OCI-LY7 (cell line): ENCODE measurements at regions not wholly inside any gene's neighbourhood (a gene's known extent, or its start where the extent isn't known, plus 50 kb on each side); places are given as distances from the start of the nearest gene placed in this dataset.

ENCODE experiments used
- BruUV-seq: library from RNA; stranded (reverse); fragments of 400-500 nt; replicated peaks from 2 replicates; lab custom pipeline; 2021; lab: Mats Ljungman, UMichigan
- CTCF ChIA-PET: fragments of 300-600 bp; sonication (Branson Sonifier 250); formaldehyde crosslinking; loops from one replicate; lab custom pipeline; 2022; ENCODE audit warnings: antibody characterized with exemption; ENCODE audit not compliant: unreplicated experiment; lab: Charles Lee
- POLR2A ChIA-PET: fragments of 300-600 bp; sonication (Branson Sonifier 250); formaldehyde crosslinking; loops from one replicate; lab custom pipeline; 2022; ENCODE audit warnings: antibody characterized with exemption; lab: Charles Lee
- DNase-seq: peaks from one replicate; pipeline ENCODE4 v3.0.0-alpha.2; 2015; ENCODE audit warnings: low spot score
- H2AFZ ChIP-seq: fragments of 200-600 bp; sonication (generic), shearing (Covaris generic); 2 replicates; pipeline ENCODE4 v1.6.1; 2014; ENCODE audit warnings: mild to moderate bottlenecking, antibody characterized with exemption, low read length, moderate library complexity
- H3K27ac ChIP-seq: fragments of 200-600 bp; sonication (generic); 2 replicates; pipeline ENCODE4 v1.5.1; 2014; ENCODE audit warnings: mixed run types, low read depth, mild to moderate bottlenecking, moderate library complexity, low read length, inconsistent platforms; ENCODE audit not compliant: poor library complexity, severe bottlenecking
- H3K36me3 ChIP-seq: fragments of 200-600 bp; sonication (generic); 2 replicates; pipeline ENCODE4 v1.6.1; 2014; ENCODE audit warnings: mild to moderate bottlenecking, antibody characterized with exemption, low read length, moderate library complexity, mixed read lengths; ENCODE audit not compliant: insufficient read depth
- H3K4me1 ChIP-seq: fragments of 200-600 bp; sonication (generic); 2 replicates; pipeline ENCODE4 v1.5.1; 2014; ENCODE audit warnings: mild to moderate bottlenecking, low read length; ENCODE audit not compliant: insufficient read depth, poor library complexity, severe bottlenecking
- H3K4me2 ChIP-seq: fragments of 200-600 bp; sonication (generic); 2 replicates; pipeline ENCODE4 v1.6.1; 2014; ENCODE audit warnings: mild to moderate bottlenecking, low read length
- H3K4me3 ChIP-seq: fragments of 200-600 bp; sonication (generic); 2 replicates; pipeline ENCODE4 v1.5.1; 2014; ENCODE audit warnings: mild to moderate bottlenecking, low read depth, low read length; ENCODE audit not compliant: poor library complexity, severe bottlenecking
- H3K79me2 ChIP-seq: fragments of 200-600 bp; sonication (generic); 2 replicates; pipeline ENCODE4 v1.6.1; 2016; ENCODE audit warnings: low read depth, mild to moderate bottlenecking, low read length, moderate library complexity, mixed read lengths; ENCODE audit not compliant: insufficient read depth
- H3K9me2 ChIP-seq: fragments of 200-600 bp; sonication (generic); 2 replicates; pipeline ENCODE4 v1.6.1; 2016; ENCODE audit warnings: mild to moderate bottlenecking, low read length, mixed read lengths; ENCODE audit not compliant: insufficient read depth
- H3K9me3 ChIP-seq: fragments of 200-600 bp; sonication (generic); 2 replicates; pipeline ENCODE4 v1.6.1; 2014; ENCODE audit warnings: mild to moderate bottlenecking, mixed run types, low read length, mixed read lengths
- H4K20me1 ChIP-seq: fragments of 200-600 bp; sonication (generic); 2 replicates; pipeline ENCODE4 v1.6.1; 2014; ENCODE audit warnings: mild to moderate bottlenecking, antibody characterized with exemption, low read length, moderate library complexity, mixed read lengths; ENCODE audit not compliant: insufficient read depth
- EZH2phosphoT487 ChIP-seq: fragments of 200-600 bp; sonication (generic); IDR thresholded peaks from 2 replicates; pipeline ENCODE4 v1.6.1; 2018; ENCODE audit warnings: low read depth, borderline replicate concordance, mild to moderate bottlenecking, mixed run types, antibody characterized with exemption, low read length, moderate library complexity, mixed read lengths
- intact Hi-C: fragments of 100-400 bp; cut with micrococcal nuclease; formaldehyde crosslinking; loops from one replicate; pipeline ENCODE4 v1.10.0; 2022; ENCODE audit not compliant: unreplicated experiment
- TF ChIP-seq, protein P1 (sequence below): fragments of 200-600 bp; sonication (generic); conservative IDR thresholded peaks from 2 replicates; pipeline ENCODE4 v1.5.1; 2014; ENCODE audit warnings: mild to moderate bottlenecking, antibody characterized with exemption, low read length, moderate library complexity, mixed read lengths

DNA sequence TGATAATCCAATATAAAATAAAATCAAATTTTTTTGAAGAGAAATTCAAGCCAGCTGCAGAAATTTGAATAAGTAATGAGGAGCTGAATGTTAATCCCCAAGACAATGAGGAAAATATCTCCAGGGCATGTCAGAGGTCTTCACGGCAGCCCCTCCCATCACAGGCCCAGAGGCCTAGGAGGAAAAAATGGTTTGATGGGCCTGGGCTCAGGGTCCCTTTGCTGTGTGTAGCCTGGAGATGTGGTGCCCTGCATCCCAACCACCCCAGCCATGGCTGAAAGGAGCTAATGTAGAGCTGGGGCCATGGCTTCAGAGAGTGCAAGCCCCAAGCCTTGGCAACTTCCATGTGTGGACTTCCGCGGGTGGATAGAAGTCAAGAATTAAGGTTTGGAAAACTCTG is 618.3 kb downstream of the TAF11L14 start:
- intact Hi-C loops, result no loop called here
- no peaks in the 10 kb centered on the region for H3K36me3 ChIP-seq
- no TSS peak for BruUV-seq
- H3K9me2 ChIP-seq, result no peaks in the 10 kb centered on the region
- ChIA-PET CTCF (no interaction called here), POLR2A (no interaction called here)
- H3K4me3 ChIP-seq, result no peak overlapping the region
- TF ChIP-seq, protein P1, sequence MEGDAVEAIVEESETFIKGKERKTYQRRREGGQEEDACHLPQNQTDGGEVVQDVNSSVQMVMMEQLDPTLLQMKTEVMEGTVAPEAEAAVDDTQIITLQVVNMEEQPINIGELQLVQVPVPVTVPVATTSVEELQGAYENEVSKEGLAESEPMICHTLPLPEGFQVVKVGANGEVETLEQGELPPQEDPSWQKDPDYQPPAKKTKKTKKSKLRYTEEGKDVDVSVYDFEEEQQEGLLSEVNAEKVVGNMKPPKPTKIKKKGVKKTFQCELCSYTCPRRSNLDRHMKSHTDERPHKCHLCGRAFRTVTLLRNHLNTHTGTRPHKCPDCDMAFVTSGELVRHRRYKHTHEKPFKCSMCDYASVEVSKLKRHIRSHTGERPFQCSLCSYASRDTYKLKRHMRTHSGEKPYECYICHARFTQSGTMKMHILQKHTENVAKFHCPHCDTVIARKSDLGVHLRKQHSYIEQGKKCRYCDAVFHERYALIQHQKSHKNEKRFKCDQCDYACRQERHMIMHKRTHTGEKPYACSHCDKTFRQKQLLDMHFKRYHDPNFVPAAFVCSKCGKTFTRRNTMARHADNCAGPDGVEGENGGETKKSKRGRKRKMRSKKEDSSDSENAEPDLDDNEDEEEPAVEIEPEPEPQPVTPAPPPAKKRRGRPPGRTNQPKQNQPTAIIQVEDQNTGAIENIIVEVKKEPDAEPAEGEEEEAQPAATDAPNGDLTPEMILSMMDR, result no peak
- no peak for TF ChIP-seq EZH2phosphoT487
- no peak for DNase-seq
- no peaks in the 10 kb centered on the region for H4K20me1 ChIP-seq
- H3K9me3 ChIP-seq, result no peaks in the 10 kb centered on the region
- H3K27ac ChIP-seq, result no peak overlapping the region
- H3K4me1 ChIP-seq, result no peaks in the 10 kb centered on the region
- no peak overlapping the region for H2AFZ ChIP-seq
- no peaks in the 10 kb centered on the region for H3K79me2 ChIP-seq
- H3K4me2 ChIP-seq, result no peak overlapping the region

GRCh38 chr5:18264126-18264882 is 630.0 kb downstream of the TAF11L14 start:
- POLR2A ChIA-PET, result interaction anchor here (0.6 kb wide), 1 partner anchor 478 kb away, joined by 9 read pairs; no protein-coding TSS in a partner anchor
- Histone ChIP-seq H3K9me2 (0 out of 2 replicates have a peak, but pooled peaks cover 4% of the 10 kb centered on the region), H3K4me3 (no peak overlapping the region), H3K36me3 (no peaks in the 10 kb centered on the region), H2AFZ (no peak overlapping the region), H3K9me3 (no peaks in the 10 kb centered on the region), H3K4me1 (no peaks in the 10 kb centered on the region), H3K27ac (no peak overlapping the region), H3K79me2 (no peaks in the 10 kb centered on the region), H3K4me2 (no peak overlapping the region), H4K20me1 (no peaks in the 10 kb centered on the region)
- intact Hi-C loops, result no loop called here
- TF ChIP-seq, protein P1, result no peak
- no peak for TF ChIP-seq EZH2phosphoT487
- BruUV-seq, result no TSS peak
- no peak for DNase-seq
- CTCF ChIA-PET, result no interaction called here
